Stomach (tissue), 8 donors: ENCODE measurements at regions not wholly inside any gene's neighbourhood (a gene's known extent, or its start where the extent isn't known, plus 50 kb on each side); places are given as distances from the start of the nearest gene placed in this dataset.

Source experiments
- DNase-seq, 2 donors: peaks; one replicate each; pipeline versions ENCODE4 v3.0.0 to v3.0.0-alpha.2; 2013 to 2019
- H3K27ac ChIP-seq, 5 donors: fragments of 200-600 bp in 4 of 5; sonication (generic) in 4 of 5; one replicate each; pipeline ENCODE4 v1.5.1; 2013 to 2019; ENCODE audit warnings: mild to moderate bottlenecking in 1 of 5, moderate library complexity in 1 of 5
- H3K27me3 ChIP-seq, 3 donors: fragments of 200-600 bp; sonication (generic); one replicate each; pipeline ENCODE4 v1.5.1; 2017 to 2019; ENCODE audit warnings: mixed run types in 1 of 3
- H3K36me3 ChIP-seq, 4 donors: fragments of 200-600 bp; sonication (generic); 1 replicate in 3 of 4; 2 replicates in 1 of 4; pipeline ENCODE4 v1.5.1; 2016 to 2019
- H3K4me1 ChIP-seq, 4 donors: fragments of 200-600 bp; sonication (generic); one replicate each; pipeline ENCODE4 v1.5.1; 2016 to 2019
- H3K4me3 ChIP-seq, 4 donors: fragments of 200-600 bp; sonication (generic) in 3 of 4; one replicate each; pipeline ENCODE4 v1.5.1; 2016 to 2019; ENCODE audit warnings: mild to moderate bottlenecking in 1 of 4
- H3K9me3 ChIP-seq, 4 donors: fragments of 200-600 bp; sonication (generic); one replicate each; pipeline ENCODE4 v1.5.1; 2016 to 2019
- EP300 ChIP-seq: sonication (generic); formaldehyde crosslinking; IDR thresholded peaks from one replicate; pipeline ENCODE4 v1.6.1; 2017; ENCODE audit warnings: antibody characterized with exemption
- POLR2A ChIP-seq, 4 donors: fragments of 450-650 bp; IDR thresholded peaks; one replicate each; pipeline ENCODE4 v1.6.1; 2016; ENCODE audit warnings: antibody characterized with exemption in 4 of 4, control low read depth in 2 of 4, mild to moderate bottlenecking in 1 of 4, moderate library complexity in 1 of 4
- POLR2AphosphoS5 ChIP-seq, 3 donors: sonication (generic); formaldehyde crosslinking; IDR thresholded peaks; one replicate each; pipeline ENCODE4 v1.6.1; 2016; ENCODE audit warnings: antibody characterized with exemption in 3 of 3
- WGBS, 5 donors: extraction: QIAGEN DNeasy Blood & Tissue Kit in 3 of 5; methylation state at CpG; one replicate each; pipeline versions ENCODE4 v1.1.5 to v1.1.7; 2013 to 2018; 5-methylcytosine and 5-hydroxymethylcytosine counted together
- intact Hi-C: fragments of 100-400 bp; cut with DNase I; formaldehyde crosslinking; loops from one replicate; pipeline ENCODE4 v1.15.1; 2023; ENCODE audit warnings: low total_unique reads
- TF ChIP-seq, protein P1 (sequence below), 7 experiments: fragments of 450-650 bp in 4 of 7; fragments of 200-600 bp in 3 of 7; sonication (generic) in 3 of 7; IDR thresholded peaks; one replicate each; pipeline ENCODE4 v1.5.1; 2016 to 2019; ENCODE audit warnings: antibody characterized with exemption in 7 of 7, control low read depth in 2 of 7, mild to moderate bottlenecking in 1 of 7
- donor health status: healthy with polysubstance abuse.
- donor health status: Bipolar disorder and iron deficiency.
- donor health status: healthy.

DNA sequence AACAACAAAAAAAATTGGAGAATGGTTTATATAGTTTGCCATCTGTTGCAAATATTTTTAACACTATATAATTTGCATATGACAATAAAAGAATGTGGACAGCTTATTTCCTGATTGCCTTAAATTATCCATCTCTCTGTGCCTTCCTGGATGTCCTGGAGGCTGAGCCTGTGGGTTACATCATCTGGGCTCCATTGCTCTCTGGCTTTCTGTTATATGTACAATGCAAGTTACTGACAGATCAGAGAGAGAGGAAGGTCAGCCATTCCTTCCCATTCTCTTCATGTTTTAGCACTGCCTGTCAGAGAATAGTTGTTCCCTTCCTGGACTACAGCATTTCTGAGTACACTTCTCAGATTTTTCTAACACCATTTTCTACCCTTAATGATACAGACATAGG is 758.3 kb upstream of the PCDH20 start:
- H3K4me3 ChIP-seq = no peak overlapping the region
- no peaks in the 10 kb centered on the region for H3K4me1 ChIP-seq
- H3K27me3 ChIP-seq = no peaks in the 10 kb centered on the region
- peaks cover 0 to 8% (median 1%) of the 10 kb centered on the region in 4 donors for H3K9me3 ChIP-seq
- intact Hi-C loops = no loop called here
- no peak for DNase-seq
- no peak for TF ChIP-seq EP300
- TF ChIP-seq, protein P1, sequence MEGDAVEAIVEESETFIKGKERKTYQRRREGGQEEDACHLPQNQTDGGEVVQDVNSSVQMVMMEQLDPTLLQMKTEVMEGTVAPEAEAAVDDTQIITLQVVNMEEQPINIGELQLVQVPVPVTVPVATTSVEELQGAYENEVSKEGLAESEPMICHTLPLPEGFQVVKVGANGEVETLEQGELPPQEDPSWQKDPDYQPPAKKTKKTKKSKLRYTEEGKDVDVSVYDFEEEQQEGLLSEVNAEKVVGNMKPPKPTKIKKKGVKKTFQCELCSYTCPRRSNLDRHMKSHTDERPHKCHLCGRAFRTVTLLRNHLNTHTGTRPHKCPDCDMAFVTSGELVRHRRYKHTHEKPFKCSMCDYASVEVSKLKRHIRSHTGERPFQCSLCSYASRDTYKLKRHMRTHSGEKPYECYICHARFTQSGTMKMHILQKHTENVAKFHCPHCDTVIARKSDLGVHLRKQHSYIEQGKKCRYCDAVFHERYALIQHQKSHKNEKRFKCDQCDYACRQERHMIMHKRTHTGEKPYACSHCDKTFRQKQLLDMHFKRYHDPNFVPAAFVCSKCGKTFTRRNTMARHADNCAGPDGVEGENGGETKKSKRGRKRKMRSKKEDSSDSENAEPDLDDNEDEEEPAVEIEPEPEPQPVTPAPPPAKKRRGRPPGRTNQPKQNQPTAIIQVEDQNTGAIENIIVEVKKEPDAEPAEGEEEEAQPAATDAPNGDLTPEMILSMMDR (IDR thresholded peaks at IDR 0.05) = no peak
- no peak for TF ChIP-seq POLR2A (IDR thresholded peaks at IDR 0.05)
- TF ChIP-seq POLR2AphosphoS5 (IDR thresholded peaks at IDR 0.05) = no peak
- H3K27ac ChIP-seq = no peak overlapping the region
- no peaks in the 10 kb centered on the region for H3K36me3 ChIP-seq

DNA sequence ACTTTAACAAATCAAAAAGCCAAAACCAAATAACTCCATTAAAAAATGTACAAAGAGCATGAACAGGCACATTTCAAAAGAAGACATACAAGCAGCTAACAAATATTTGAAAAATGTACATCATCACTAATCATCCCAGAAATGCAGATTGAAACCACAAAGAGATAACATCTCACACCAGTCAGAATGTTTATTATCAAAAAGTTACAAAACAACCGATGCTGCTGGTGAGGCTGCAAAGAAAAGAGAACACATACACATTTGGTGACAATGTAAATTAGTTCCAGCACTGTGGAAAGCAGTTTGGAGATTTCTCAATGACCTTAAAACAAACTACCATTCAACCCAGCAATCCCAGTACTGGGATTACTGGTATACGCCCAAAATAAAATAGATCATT is 756.0 kb upstream of the PCDH20 start:
- whole genome bisulfite sequencing, 5 donors = 88 to 98% (median 91%) methylated on average over 2 of the region's 2 CpGs
- Histone ChIP-seq H3K4me3 (no peak overlapping the region), H3K4me1 (no peaks in the 10 kb centered on the region), H3K9me3 (peaks cover 0 to 24% (median 3%) of the 10 kb centered on the region in 4 donors), H3K36me3 (no peaks in the 10 kb centered on the region), H3K27me3 (no peaks in the 10 kb centered on the region), H3K27ac (no peak overlapping the region)
- TF ChIP-seq, protein P1 (IDR thresholded peaks at IDR 0.05) = no peak
- no peak for DNase-seq
- intact Hi-C loops = no loop called here

DNA sequence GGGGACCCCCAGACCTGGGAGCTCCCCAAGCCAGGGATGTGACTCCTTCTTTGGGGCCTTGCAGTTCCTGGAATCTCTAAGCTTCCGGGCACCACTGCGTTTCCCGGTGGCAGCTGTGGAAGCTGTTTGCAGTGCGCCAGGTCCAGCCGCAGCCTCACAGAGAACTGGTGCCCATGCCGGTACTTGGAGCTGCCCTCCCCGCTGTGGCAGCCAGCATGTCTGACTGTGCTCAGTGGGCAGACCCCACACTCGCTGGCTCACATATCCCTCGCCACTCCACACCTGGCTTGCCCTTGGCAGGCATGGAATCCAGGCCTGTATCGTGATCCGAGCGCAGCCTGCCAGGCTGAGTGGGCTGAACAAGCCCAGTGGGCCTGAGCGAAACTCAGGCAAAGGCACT is 753.2 kb upstream of the PCDH20 start:
- Histone ChIP-seq H3K4me1 (no peaks in the 10 kb centered on the region), H3K36me3 (no peaks in the 10 kb centered on the region), H3K9me3 (peaks cover 0 to 24% (median 3%) of the 10 kb centered on the region in 4 donors), H3K4me3 (no peak overlapping the region), H3K27me3 (no peaks in the 10 kb centered on the region), H3K27ac (no peak overlapping the region)
- no peak for DNase-seq
- intact Hi-C loops = no loop called here
- 88 to 95% (median 93%) methylated on average over 13 of the region's 13 CpGs for WGBS, 5 donors
- no peak for TF ChIP-seq POLR2A (IDR thresholded peaks at IDR 0.05)
- TF ChIP-seq POLR2AphosphoS5 (IDR thresholded peaks at IDR 0.05) = no peak
- TF ChIP-seq, protein P1 (IDR thresholded peaks at IDR 0.05) = no peak

DNA sequence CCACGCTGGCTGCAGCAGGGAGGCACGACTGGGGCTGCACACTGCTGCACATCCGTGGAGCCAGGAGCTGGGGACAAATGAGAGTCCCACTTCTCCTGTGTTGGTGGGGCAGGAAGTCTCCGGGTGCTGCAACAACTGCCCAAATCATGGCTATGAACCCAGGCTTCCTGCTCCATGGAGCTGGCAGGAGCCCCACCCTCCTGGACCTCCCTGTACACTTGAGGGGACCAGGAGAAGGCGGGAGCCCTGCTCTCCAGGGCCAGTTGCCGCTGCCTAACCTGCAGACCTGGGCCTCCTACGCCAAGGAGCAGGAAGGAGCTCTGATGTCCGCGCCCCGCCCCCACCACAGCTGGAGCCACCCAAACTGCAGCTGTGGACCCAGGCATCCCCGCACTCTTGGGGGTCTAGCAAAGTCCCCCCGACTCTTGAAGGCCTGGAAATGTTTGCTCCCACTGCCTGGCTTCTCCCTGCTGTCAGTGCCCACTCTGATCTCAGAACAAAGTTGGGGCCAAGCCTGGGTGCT is 752.1 kb upstream of the PCDH20 start:
- Histone ChIP-seq H3K9me3 (peaks cover 0 to 24% (median 3%) of the 10 kb centered on the region in 4 donors), H3K27me3 (no peaks in the 10 kb centered on the region), H3K4me3 (no peak overlapping the region), H3K36me3 (no peaks in the 10 kb centered on the region), H3K4me1 (no peaks in the 10 kb centered on the region), H3K27ac (no peak overlapping the region)
- intact Hi-C loops = no loop called here
- 72 to 90% (median 89%) methylated on average over 3 to 12 of the region's 12 CpGs for WGBS, 5 donors
- TF ChIP-seq POLR2A (IDR thresholded peaks at IDR 0.05) = no peak
- no peak for TF ChIP-seq EP300
- TF ChIP-seq POLR2AphosphoS5 (IDR thresholded peaks at IDR 0.05) = no peak
- TF ChIP-seq, protein P1 (IDR thresholded peaks at IDR 0.05) = no peak
- DNase-seq = no peak
